Left forelimb (tissue), 1 donor: ENCODE measurements at regions not wholly inside any gene's neighbourhood (a gene's known extent, or its start where the extent isn't known, plus 50 kb on each side); places are given as distances from the start of the nearest gene placed in this dataset.
A peak's percentile ranks its signal among the peaks of the same experiment; 100 is the strongest.

Experiments used
- DNase-seq: peaks from one replicate; pipeline ENCODE4 v3.0.0-alpha.2; 2018; ENCODE audit warnings: low spot score

GRCh38 chr2:59322870-59323269, 1081.7 kb upstream of the FANCL start:
- no peak for DNase-seq

GRCh38 chr2:59322005-59322404, 1080.9 kb upstream of the FANCL start:
- no peak for DNase-seq

GRCh38 chr2:59314031-59314766, 1073.1 kb upstream of the FANCL start:
- DNase-seq: no peak

- no peak for DNase-seq
These were observed 1072.1 kb upstream of the FANCL start for GRCh38 chr2:59312967-59313940.

- DNase-seq: no peak
These were observed 1070.9 kb upstream of the FANCL start for GRCh38 chr2:59312029-59312428.

- DNase-seq: no peak
These were observed 1067.0 kb upstream of the FANCL start for GRCh38 chr2:59308108-59308507.

GRCh38 chr2:59307196-59307595, 1066.1 kb upstream of the FANCL start:
- no peak for DNase-seq

- no peak for DNase-seq
These were observed 1062.1 kb upstream of the FANCL start for GRCh38 chr2:59303272-59303671.

GRCh38 chr2:59302683-59303082, 1061.6 kb upstream of the FANCL start:
- no peak for DNase-seq

GRCh38 chr2:59301466-59302402, 1060.6 kb upstream of the FANCL start:
- DNase-seq: peak; percentile 66

GRCh38 chr2:59297816-59298215, 1056.7 kb upstream of the FANCL start:
- no peak for DNase-seq

- DNase-seq: no peak
These were observed 1055.2 kb upstream of the FANCL start for GRCh38 chr2:59296279-59296678.

GRCh38 chr2:59295524-59296162, 1054.5 kb upstream of the FANCL start:
- DNase-seq: no peak

- DNase-seq: no peak
These were observed 1047.6 kb upstream of the FANCL start for GRCh38 chr2:59288771-59289170.

- no peak for DNase-seq
These were observed 1041.4 kb upstream of the FANCL start for GRCh38 chr2:59282374-59283057.

- no peak for DNase-seq
These were observed 1036.5 kb upstream of the FANCL start for GRCh38 chr2:59277671-59278070.

GRCh38 chr2:59276917-59277316, 1035.8 kb upstream of the FANCL start:
- DNase-seq: no peak

GRCh38 chr2:59276033-59276432, 1034.9 kb upstream of the FANCL start:
- no peak for DNase-seq

GRCh38 chr2:59266453-59266852, 1025.3 kb upstream of the FANCL start:
- DNase-seq: no peak

GRCh38 chr2:59259913-59260312, 1018.8 kb upstream of the FANCL start:
- no peak for DNase-seq

GRCh38 chr2:59256290-59256689, 1015.2 kb upstream of the FANCL start:
- no peak for DNase-seq
